OCI-LY7 (cell line): ENCODE measurements at regions not wholly inside any gene's neighbourhood (a gene's known extent, or its start where the extent isn't known, plus 50 kb on each side); places are given as distances from the start of the nearest gene placed in this dataset.

ENCODE experiments used
- BruUV-seq: library from RNA; stranded (reverse); fragments of 400-500 nt; replicated peaks from 2 replicates; lab custom pipeline; 2021; lab: Mats Ljungman, UMichigan
- CTCF ChIA-PET: fragments of 300-600 bp; sonication (Branson Sonifier 250); formaldehyde crosslinking; loops from one replicate; lab custom pipeline; 2022; ENCODE audit warnings: antibody characterized with exemption; ENCODE audit not compliant: unreplicated experiment; lab: Charles Lee
- POLR2A ChIA-PET: fragments of 300-600 bp; sonication (Branson Sonifier 250); formaldehyde crosslinking; loops from one replicate; lab custom pipeline; 2022; ENCODE audit warnings: antibody characterized with exemption; lab: Charles Lee
- DNase-seq: peaks from one replicate; pipeline ENCODE4 v3.0.0-alpha.2; 2015; ENCODE audit warnings: low spot score
- H2AFZ ChIP-seq: fragments of 200-600 bp; sonication (generic), shearing (Covaris generic); 2 replicates; pipeline ENCODE4 v1.6.1; 2014; ENCODE audit warnings: mild to moderate bottlenecking, antibody characterized with exemption, low read length, moderate library complexity
- H3K27ac ChIP-seq: fragments of 200-600 bp; sonication (generic); 2 replicates; pipeline ENCODE4 v1.5.1; 2014; ENCODE audit warnings: mixed run types, low read depth, mild to moderate bottlenecking, moderate library complexity, low read length, inconsistent platforms; ENCODE audit not compliant: poor library complexity, severe bottlenecking
- H3K36me3 ChIP-seq: fragments of 200-600 bp; sonication (generic); 2 replicates; pipeline ENCODE4 v1.6.1; 2014; ENCODE audit warnings: mild to moderate bottlenecking, antibody characterized with exemption, low read length, moderate library complexity, mixed read lengths; ENCODE audit not compliant: insufficient read depth
- H3K4me1 ChIP-seq: fragments of 200-600 bp; sonication (generic); 2 replicates; pipeline ENCODE4 v1.5.1; 2014; ENCODE audit warnings: mild to moderate bottlenecking, low read length; ENCODE audit not compliant: insufficient read depth, poor library complexity, severe bottlenecking
- H3K4me2 ChIP-seq: fragments of 200-600 bp; sonication (generic); 2 replicates; pipeline ENCODE4 v1.6.1; 2014; ENCODE audit warnings: mild to moderate bottlenecking, low read length
- H3K4me3 ChIP-seq: fragments of 200-600 bp; sonication (generic); 2 replicates; pipeline ENCODE4 v1.5.1; 2014; ENCODE audit warnings: mild to moderate bottlenecking, low read depth, low read length; ENCODE audit not compliant: poor library complexity, severe bottlenecking
- H3K79me2 ChIP-seq: fragments of 200-600 bp; sonication (generic); 2 replicates; pipeline ENCODE4 v1.6.1; 2016; ENCODE audit warnings: low read depth, mild to moderate bottlenecking, low read length, moderate library complexity, mixed read lengths; ENCODE audit not compliant: insufficient read depth
- H3K9me2 ChIP-seq: fragments of 200-600 bp; sonication (generic); 2 replicates; pipeline ENCODE4 v1.6.1; 2016; ENCODE audit warnings: mild to moderate bottlenecking, low read length, mixed read lengths; ENCODE audit not compliant: insufficient read depth
- H3K9me3 ChIP-seq: fragments of 200-600 bp; sonication (generic); 2 replicates; pipeline ENCODE4 v1.6.1; 2014; ENCODE audit warnings: mild to moderate bottlenecking, mixed run types, low read length, mixed read lengths
- H4K20me1 ChIP-seq: fragments of 200-600 bp; sonication (generic); 2 replicates; pipeline ENCODE4 v1.6.1; 2014; ENCODE audit warnings: mild to moderate bottlenecking, antibody characterized with exemption, low read length, moderate library complexity, mixed read lengths; ENCODE audit not compliant: insufficient read depth
- EZH2phosphoT487 ChIP-seq: fragments of 200-600 bp; sonication (generic); IDR thresholded peaks from 2 replicates; pipeline ENCODE4 v1.6.1; 2018; ENCODE audit warnings: low read depth, borderline replicate concordance, mild to moderate bottlenecking, mixed run types, antibody characterized with exemption, low read length, moderate library complexity, mixed read lengths
- intact Hi-C: fragments of 100-400 bp; cut with micrococcal nuclease; formaldehyde crosslinking; loops from one replicate; pipeline ENCODE4 v1.10.0; 2022; ENCODE audit not compliant: unreplicated experiment
- TF ChIP-seq, protein P1 (sequence below): fragments of 200-600 bp; sonication (generic); conservative IDR thresholded peaks from 2 replicates; pipeline ENCODE4 v1.5.1; 2014; ENCODE audit warnings: mild to moderate bottlenecking, antibody characterized with exemption, low read length, moderate library complexity, mixed read lengths

DNA sequence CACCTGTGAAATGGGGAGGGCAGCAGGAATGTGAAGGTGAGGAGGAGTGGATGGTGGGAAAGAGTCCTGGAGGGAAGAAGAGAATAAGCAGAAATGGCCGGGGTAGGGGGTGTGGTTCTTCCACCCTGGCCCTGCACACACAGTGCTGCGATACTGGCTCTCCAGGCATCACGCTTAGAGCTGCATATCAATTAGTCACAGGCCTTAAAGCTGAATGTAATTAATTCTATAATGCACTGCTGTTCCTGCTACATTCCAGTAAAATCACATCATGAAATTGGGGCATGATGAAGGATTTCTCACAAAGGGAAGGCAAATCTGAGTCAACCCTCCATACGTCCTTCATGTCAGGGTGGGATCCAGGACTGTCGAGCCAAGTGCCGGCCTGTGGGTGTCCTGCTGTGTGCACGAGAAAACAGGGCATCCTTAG is 566.1 kb downstream of the BCL11B start:
- Histone ChIP-seq H3K4me3 (no peak overlapping the region), H2AFZ (no peak overlapping the region), H3K27ac (no peak overlapping the region), H3K4me2 (no peak overlapping the region), H3K79me2 (no peaks in the 10 kb centered on the region), H3K9me2 (no peaks in the 10 kb centered on the region), H3K9me3 (no peaks in the 10 kb centered on the region), H3K4me1 (peaks cover 20% of the 10 kb centered on the region), H4K20me1 (no peaks in the 10 kb centered on the region), H3K36me3 (no peaks in the 10 kb centered on the region)
- CTCF ChIA-PET, result no interaction called here
- TF ChIP-seq, protein P1, sequence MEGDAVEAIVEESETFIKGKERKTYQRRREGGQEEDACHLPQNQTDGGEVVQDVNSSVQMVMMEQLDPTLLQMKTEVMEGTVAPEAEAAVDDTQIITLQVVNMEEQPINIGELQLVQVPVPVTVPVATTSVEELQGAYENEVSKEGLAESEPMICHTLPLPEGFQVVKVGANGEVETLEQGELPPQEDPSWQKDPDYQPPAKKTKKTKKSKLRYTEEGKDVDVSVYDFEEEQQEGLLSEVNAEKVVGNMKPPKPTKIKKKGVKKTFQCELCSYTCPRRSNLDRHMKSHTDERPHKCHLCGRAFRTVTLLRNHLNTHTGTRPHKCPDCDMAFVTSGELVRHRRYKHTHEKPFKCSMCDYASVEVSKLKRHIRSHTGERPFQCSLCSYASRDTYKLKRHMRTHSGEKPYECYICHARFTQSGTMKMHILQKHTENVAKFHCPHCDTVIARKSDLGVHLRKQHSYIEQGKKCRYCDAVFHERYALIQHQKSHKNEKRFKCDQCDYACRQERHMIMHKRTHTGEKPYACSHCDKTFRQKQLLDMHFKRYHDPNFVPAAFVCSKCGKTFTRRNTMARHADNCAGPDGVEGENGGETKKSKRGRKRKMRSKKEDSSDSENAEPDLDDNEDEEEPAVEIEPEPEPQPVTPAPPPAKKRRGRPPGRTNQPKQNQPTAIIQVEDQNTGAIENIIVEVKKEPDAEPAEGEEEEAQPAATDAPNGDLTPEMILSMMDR, result no peak
- no peak for TF ChIP-seq EZH2phosphoT487
- intact Hi-C loops, result no loop called here
- POLR2A ChIA-PET, result interaction anchor here (0.8 to 1.4 kb wide), 3 partner anchors 10 to 18 kb away, joined by 3 to 4 read pairs (median 4); no protein-coding TSS in a partner anchor
- DNase-seq, result no peak
- no TSS peak for BruUV-seq

DNA sequence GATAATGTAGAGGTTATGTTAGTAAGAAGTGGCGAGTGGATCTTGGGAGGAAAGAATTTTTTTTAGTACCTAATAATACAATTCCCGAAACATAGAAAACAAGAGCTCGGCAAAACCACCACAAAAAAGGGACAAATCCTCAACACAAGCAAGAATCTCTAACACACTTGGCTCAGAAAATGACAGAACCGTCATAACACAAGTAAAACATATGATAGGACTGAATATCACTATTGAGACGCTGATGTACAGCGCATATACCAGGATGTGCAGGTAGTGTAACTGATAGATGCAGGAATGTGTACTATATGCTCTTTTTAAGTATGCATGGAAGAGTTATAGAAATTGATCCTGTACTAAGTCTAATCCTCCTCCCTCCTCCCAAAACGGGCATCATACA is 564.5 kb downstream of the BCL11B start:
- TF ChIP-seq, protein P1, result no peak
- no peak for TF ChIP-seq EZH2phosphoT487
- Histone ChIP-seq H3K4me1 (peaks cover 20% of the 10 kb centered on the region), H2AFZ (no peak overlapping the region), H4K20me1 (no peaks in the 10 kb centered on the region), H3K27ac (no peak overlapping the region), H3K79me2 (no peaks in the 10 kb centered on the region), H3K4me2 (0 out of 2 replicates have a peak overlapping the region, but pooled peaks have one; percentile 18), H3K9me2 (no peaks in the 10 kb centered on the region), H3K9me3 (no peaks in the 10 kb centered on the region), H3K4me3 (no peak overlapping the region), H3K36me3 (no peaks in the 10 kb centered on the region)
- no TSS peak for BruUV-seq
- DNase-seq, result no peak
- intact Hi-C loops, result no loop called here
- CTCF ChIA-PET, result no interaction called here
- POLR2A ChIA-PET, result interaction anchor here (0.7 kb wide), 1 partner anchor 195 kb away, joined by 3 read pairs; no protein-coding TSS in a partner anchor

DNA sequence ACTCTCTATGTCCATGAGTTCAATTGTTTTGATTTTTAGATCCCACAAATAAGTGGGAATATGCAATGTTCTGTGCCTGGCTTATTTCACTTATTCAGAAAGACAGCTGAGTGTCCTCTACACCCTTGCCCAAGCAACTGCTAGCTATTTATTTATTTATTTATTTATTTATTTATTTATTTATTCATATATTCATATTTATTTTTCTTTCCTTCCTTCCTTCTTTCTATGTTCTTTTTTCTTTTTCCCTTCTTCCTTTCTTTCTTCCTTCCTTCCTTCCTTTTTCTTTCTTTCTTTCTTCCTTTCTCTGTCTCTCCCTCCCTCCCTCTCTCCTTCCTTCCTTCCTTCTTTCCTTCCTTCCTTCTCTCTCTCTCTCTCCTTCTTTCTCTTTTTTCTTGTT is 563.4 kb downstream of the BCL11B start:
- no peak for DNase-seq
- Histone ChIP-seq H3K4me1 (peaks cover 20% of the 10 kb centered on the region), H3K27ac (no peak overlapping the region), H3K9me3 (no peaks in the 10 kb centered on the region), H3K36me3 (no peaks in the 10 kb centered on the region), H2AFZ (no peak overlapping the region), H3K9me2 (no peaks in the 10 kb centered on the region), H3K79me2 (no peaks in the 10 kb centered on the region), H3K4me2 (no peak overlapping the region), H3K4me3 (no peak overlapping the region), H4K20me1 (no peaks in the 10 kb centered on the region)
- ChIA-PET POLR2A (interaction anchor here (0.6 to 1.1 kb wide), 3 partner anchors 11 to 1506 kb away, joined by 3 read pairs; no protein-coding TSS in a partner anchor), CTCF (no interaction called here)
- TF ChIP-seq, protein P1, result no peak
- TF ChIP-seq EZH2phosphoT487, result no peak
- no TSS peak for BruUV-seq
- intact Hi-C loops, result no loop called here
